Fibroblast of skin of scalp (primary cell): ENCODE measurements at regions not wholly inside any gene's neighbourhood (a gene's known extent, or its start where the extent isn't known, plus 50 kb on each side); places are given as distances from the start of the nearest gene placed in this dataset.

Experiments
- DNase-seq: peaks from one replicate; pipeline ENCODE4 v3.0.0-alpha.2; 2013

GRCh38 chr20:48195121-48195870 is 410.0 kb upstream of the SULF2 start:
- no peak for DNase-seq

- no peak for DNase-seq
These were observed 409.3 kb upstream of the SULF2 start for GRCh38 chr20:48194583-48194982.

GRCh38 chr20:48193627-48194425 is 408.5 kb upstream of the SULF2 start:
- DNase-seq = no peak

- no peak for DNase-seq
These were observed 406.8 kb upstream of the SULF2 start for GRCh38 chr20:48192109-48192508.

- peak; percentile 32 for DNase-seq
These were observed 405.9 kb upstream of the SULF2 start for GRCh38 chr20:48191200-48191599.

- DNase-seq = no peak
These were observed 405.5 kb upstream of the SULF2 start for GRCh38 chr20:48190757-48191156.

GRCh38 chr20:48189181-48189580 is 403.9 kb upstream of the SULF2 start:
- DNase-seq = peak; percentile 65

GRCh38 chr20:48187851-48188250 is 402.6 kb upstream of the SULF2 start:
- DNase-seq = peak; percentile 85

GRCh38 chr20:48186915-48187314 is 401.6 kb upstream of the SULF2 start:
- no peak for DNase-seq

- DNase-seq = peak; percentile 49
These were observed 401.2 kb upstream of the SULF2 start for GRCh38 chr20:48186447-48186846.

- no peak for DNase-seq
These were observed 398.9 kb upstream of the SULF2 start for GRCh38 chr20:48184229-48184628.

- no peak for DNase-seq
These were observed 396.1 kb upstream of the SULF2 start for GRCh38 chr20:48181261-48181935.

- DNase-seq = peak; percentile 38
These were observed 395.3 kb upstream of the SULF2 start for GRCh38 chr20:48180618-48181017.

- peak; percentile 84 for DNase-seq
These were observed 394.7 kb upstream of the SULF2 start for GRCh38 chr20:48180024-48180423.

- no peak for DNase-seq
These were observed 393.4 kb upstream of the SULF2 start for GRCh38 chr20:48178633-48179032.

GRCh38 chr20:48177058-48177457 is 391.8 kb upstream of the SULF2 start:
- DNase-seq = no peak

GRCh38 chr20:48176139-48176538 is 390.9 kb upstream of the SULF2 start:
- no peak for DNase-seq

- no peak for DNase-seq
These were observed 390.0 kb upstream of the SULF2 start for GRCh38 chr20:48175261-48175660.

GRCh38 chr20:48172357-48172702 is 387.0 kb upstream of the SULF2 start:
- DNase-seq = no peak

- DNase-seq = peak; percentile 39
These were observed 386.5 kb upstream of the SULF2 start for GRCh38 chr20:48171626-48172356.

GRCh38 chr20:48171071-48171470 is 385.8 kb upstream of the SULF2 start:
- DNase-seq = no peak

GRCh38 chr20:48170625-48171024 is 385.3 kb upstream of the SULF2 start:
- DNase-seq = no peak
